Fibroblast of peridontal ligament (primary cell): ENCODE measurements at regions not wholly inside any gene's neighbourhood (a gene's known extent, or its start where the extent isn't known, plus 50 kb on each side); places are given as distances from the start of the nearest gene placed in this dataset.
A peak's percentile ranks its signal among the peaks of the same experiment; 100 is the strongest.
"Not testable (repeated sequence)": the region's sequence is repeated elsewhere in the genome, so short reads cannot be mapped to it uniquely, and the experiment has no call there.

Source experiments
- DNase-seq: peaks from one replicate; pipeline ENCODE4 v3.0.0-alpha.2; 2010; ENCODE audit errors: extremely low read depth

GRCh38 chr13:76014406-76015318 lies 378.5 kb downstream of the LMO7 start:
- peak; percentile 54 for DNase-seq

DNA sequence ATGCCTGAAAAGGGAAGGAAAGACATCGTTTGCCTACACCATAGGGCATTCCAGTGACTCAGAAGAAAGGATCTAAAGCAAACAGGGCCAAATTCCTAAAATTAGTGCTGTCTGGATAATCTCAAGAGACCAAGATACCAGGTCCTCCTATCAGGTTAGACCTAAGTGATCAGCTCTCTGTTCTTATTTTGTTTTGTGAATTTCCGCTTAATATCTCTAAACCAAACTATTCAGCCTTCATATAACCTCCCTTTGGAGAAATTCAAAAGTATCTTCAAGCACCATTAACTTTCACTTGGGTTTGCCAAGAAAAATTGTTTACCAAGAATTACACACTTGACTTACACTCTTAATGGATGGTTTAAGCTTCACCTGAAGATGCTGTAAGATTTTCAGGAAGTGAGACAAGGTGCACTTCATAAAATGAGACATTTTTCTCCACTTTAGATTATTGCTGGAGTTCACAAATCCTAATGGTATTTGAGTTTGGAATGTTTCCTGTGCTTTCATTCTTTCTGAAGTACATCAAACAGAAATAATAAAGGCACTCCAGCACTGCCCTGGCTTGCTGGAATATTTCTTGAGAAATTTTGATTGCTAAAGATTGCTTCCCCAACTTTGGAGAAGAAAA lies 376.1 kb downstream of the LMO7 start:
- DNase-seq: peak; percentile 67

DNA sequence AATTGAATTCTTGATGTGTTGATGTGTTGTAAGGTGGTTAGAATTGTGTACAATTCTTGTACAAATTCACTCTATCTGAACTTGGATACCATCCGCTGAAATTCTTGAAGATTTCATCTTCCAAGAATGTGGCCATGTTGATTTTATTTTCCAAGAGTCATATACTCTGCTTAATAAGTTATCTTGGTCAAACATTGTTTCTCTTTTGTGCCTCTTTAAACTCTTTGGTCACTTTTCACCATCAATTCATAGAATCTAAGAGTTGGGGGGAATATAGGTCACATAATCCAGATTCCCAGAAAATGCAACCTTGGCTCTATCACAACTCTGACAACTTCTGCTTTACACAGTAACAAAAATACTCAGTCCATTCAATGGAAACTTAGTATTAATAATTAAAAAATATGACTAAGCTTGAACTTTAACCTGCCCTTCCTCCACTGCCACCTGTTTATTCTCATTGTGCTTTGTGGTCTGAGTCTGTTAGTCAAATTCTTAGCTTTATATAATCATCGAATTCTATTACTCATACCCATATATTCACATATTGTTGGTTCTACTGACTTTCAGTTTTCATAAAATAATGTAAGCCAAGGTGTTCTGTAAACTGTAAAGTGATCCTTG lies 373.2 kb downstream of the LMO7 start:
- peak; percentile 11 for DNase-seq

- peak; percentile 90 for DNase-seq
Measured at GRCh38 chr13:76004416-76004815, 368.3 kb downstream of the LMO7 start.

DNA sequence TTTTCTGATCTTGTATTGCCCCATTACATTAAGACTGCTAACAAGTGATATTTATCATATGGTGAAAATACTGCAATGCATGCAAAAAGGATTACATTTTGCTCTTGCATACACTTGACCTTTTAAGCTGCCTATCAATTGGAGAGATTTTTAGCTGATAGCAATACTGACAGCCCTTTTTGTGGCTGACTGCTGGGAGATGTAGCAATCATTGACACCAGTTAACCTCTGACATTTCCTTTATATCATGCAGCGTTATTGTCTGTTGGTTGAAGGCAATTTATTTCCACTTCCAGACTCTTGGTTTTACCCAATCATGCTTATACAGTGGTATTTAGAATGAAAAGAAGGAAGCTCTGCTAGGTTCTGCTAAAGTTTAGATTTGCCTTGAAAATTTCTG lies 364.0 kb downstream of the LMO7 start:
- no peak for DNase-seq

DNA sequence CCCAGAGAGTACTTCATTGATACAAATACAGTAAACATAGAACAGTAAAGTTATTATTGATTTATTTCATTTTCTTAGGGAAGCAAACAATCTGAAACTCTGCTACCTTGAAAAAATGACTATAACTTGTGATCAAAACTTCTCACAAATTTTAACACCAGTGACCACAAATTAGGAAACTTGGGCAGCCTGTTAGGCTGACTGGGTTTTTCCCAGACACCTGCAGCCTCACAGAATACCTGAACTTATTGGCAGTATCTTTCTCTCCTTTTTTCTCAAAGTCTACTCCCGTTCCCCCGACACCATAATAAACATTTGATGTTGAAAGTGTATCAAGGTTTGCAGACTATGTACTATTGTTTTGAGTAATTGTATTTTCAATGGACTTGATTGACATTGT lies 360.5 kb downstream of the LMO7 start:
- no peak for DNase-seq

DNA sequence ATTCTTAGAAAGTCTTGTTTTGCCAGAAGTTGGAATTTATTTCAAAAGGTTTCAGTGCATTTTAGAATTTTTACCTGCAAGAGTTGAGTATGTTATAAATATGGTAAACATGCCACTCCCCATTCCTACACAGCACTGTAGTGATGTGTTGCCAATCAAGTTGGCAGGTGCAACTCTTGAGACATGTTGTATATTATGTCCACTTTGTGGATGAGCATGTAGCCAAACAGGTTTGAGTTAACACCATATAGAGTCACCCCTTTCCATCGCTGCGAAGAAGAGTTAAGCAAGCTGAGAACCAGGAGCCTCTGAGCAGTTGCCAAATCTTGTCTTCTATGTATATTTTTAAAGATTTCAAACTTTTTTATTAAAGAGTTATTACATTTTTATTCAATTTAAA lies 359.8 kb downstream of the LMO7 start:
- no peak for DNase-seq

DNA sequence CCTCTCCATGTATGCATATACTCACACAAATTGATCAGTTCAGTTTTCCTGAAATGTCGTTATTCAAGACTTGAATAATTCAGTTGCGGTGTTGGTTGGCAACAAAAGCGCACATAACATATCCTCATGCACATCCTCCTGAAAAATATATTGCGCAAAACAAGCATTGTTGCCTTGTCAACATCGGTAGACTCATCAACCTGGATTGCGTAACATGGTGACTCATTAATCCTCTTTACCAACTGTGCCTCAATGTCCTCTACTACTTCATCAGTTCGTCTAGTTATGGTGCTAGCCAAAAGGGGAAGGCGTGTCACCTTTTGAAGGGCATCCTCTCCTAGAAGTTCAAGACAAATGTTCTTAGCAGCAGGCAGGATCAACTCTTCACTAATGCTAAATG lies 357.7 kb downstream of the LMO7 start:
- DNase-seq: no peak

DNA sequence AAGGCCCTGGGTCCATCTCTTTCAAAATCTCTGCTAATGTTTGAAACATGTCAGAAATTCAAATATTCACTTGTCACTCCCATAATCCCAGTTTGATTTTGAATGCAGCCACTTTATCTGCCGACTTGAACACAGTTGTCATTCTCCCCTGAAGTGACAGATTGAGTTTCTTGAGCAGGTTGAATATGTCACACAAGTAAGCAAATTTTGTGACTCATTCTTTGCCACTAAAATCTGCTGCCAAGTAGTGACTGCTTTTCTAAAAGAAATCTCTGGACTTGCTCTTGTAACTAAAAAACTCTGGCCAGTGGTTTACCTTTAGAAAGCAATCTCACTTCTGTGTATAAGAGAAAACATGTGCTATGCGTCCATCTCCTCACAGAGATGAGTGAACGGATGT lies 357.1 kb downstream of the LMO7 start:
- no peak for DNase-seq

- DNase-seq: no peak
Measured at GRCh38 chr13:75986818-75987217, 350.7 kb downstream of the LMO7 start.

GRCh38 chr13:75985132-75985531 lies 349.0 kb downstream of the LMO7 start:
- DNase-seq: no peak

GRCh38 chr13:75978818-75979217 lies 342.7 kb downstream of the LMO7 start:
- DNase-seq: no peak

GRCh38 chr13:75968103-75968838 lies 332.1 kb downstream of the LMO7 start:
- DNase-seq: peak; percentile 33

DNA sequence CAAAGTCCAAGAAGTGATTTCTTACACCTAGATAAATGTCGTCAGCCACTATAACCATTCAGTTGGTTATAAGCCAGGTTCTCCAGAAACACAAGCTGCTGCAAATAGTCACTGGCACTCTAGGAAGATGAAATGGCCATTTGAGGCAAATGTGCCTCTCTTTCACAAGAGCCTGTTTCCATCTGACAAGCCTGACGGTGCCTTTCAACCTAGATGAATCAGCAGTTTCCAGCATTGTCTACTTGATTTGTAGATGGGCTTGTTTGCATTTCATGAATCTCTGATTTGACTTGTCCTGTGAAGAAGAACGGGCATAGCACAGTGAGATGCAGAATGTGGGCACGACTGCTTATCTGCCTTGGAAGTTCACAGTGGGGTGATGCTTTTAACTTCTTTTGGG lies 327.2 kb downstream of the LMO7 start:
- no peak for DNase-seq

DNA sequence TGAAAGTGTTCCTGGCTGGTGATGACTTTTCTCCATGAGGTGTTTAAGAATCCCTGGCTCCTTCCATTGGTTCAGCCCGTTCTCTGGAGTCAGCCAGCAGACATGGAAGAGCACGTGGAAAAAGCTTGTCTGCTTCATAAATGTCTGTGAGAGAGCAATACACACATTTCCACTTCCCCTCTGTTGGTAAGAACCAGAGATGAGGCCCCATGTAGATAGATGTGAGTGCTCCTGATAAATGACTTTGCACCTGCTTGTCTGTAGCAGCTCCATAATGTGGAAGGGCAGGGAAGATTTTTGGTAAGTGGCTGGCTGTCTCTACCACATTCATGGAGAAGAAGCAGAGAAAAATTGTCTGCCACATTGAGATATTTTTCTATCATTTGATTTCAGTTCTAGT lies 325.8 kb downstream of the LMO7 start:
- DNase-seq: no peak

GRCh38 chr13:75960538-75960994 lies 324.4 kb downstream of the LMO7 start:
- DNase-seq: no peak

DNA sequence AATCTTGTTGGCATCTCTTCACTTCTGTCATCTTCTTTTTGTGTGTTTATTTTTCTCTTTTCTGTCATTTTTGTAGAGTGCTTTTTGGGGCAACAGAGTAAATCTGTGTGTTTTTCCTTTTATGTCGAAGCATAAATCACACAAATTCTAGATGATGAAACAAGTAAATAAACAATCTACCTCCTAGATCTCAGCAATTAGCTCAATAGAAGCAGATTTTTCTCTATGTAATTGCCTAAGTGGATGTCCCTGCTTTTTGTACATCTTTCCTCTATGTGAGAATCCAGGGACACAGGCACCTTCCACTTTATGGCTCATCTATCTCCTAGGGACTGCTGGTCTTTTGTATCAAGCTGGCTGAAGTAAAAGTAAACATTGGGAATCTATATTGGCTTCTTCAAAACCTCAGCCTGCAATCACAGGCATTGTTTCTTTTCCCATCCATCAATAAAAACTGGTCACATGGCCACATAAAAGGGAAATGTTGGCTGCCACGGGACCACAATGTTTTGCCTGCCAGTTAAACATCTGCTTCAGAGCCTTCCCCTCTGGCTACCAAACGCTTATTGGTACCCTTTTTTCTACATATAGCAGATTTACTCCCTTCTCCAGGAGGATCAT lies 323.8 kb downstream of the LMO7 start:
- DNase-seq: peak; percentile 13

GRCh38 chr13:75953589-75953988 lies 317.5 kb downstream of the LMO7 start:
- not testable (repeated sequence) for DNase-seq

DNA sequence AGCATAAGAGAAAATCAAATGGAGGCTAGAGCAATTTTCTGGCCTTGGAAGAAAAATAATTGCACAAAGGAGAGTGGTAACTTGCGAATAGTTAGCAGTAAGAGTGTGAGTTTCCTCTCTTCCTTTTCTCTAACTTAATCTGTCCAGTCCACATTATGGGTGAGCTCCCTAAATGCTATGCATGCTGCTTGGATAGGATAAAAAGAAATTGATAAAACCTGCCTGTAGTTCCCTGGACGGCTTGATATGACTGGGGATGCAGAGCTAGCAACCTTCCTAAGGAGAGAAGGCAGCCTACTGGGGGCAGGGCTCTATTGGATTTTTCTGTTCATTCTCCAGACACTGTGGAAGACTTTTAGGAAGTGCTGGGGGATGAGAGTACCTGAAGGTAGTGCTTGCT lies 311.3 kb downstream of the LMO7 start:
- no peak for DNase-seq

GRCh38 chr13:75946536-75947284 lies 310.6 kb downstream of the LMO7 start:
- DNase-seq: no peak
